Prostate gland (tissue), 2 donors: ENCODE measurements at regions not wholly inside any gene's neighbourhood (a gene's known extent, or its start where the extent isn't known, plus 50 kb on each side); places are given as distances from the start of the nearest gene placed in this dataset.

Experiments used
- DNase-seq: peaks from one replicate; pipeline ENCODE4 v3.0.0-alpha.2; 2019; ENCODE audit warnings: low spot score
- H3K27ac ChIP-seq, 2 donors: fragments of 200-600 bp; sonication (generic); 2 replicates each; pipeline ENCODE4 v1.5.1; 2017 to 2019
- H3K27me3 ChIP-seq: fragments of 200-600 bp; sonication (generic); replicated peaks from 2 replicates; pipeline ENCODE4 v1.5.1; 2019; ENCODE audit not compliant: insufficient read depth
- H3K36me3 ChIP-seq, 2 donors: fragments of 200-600 bp; sonication (generic); 1 replicate in 1 of 2; 2 replicates in 1 of 2; pipeline versions ENCODE4 v1.5.1 to v1.8.1; 2017 to 2019
- H3K4me1 ChIP-seq: fragments of 200-600 bp; sonication (generic); replicated peaks from 2 replicates; pipeline ENCODE4 v1.5.1; 2019
- H3K4me3 ChIP-seq, 2 donors: fragments of 200-600 bp; sonication (generic); 2 replicates each; pipeline ENCODE4 v1.5.1; 2017 to 2019
- H3K9me3 ChIP-seq: fragments of 200-600 bp; sonication (generic); 2 replicates; pipeline ENCODE4 v1.5.1; 2017
- POLR2A ChIP-seq: fragments of 450-650 bp; IDR thresholded peaks from one replicate; pipeline ENCODE4 v1.6.1; 2016; ENCODE audit warnings: antibody characterized with exemption, mild to moderate bottlenecking
- POLR2AphosphoS5 ChIP-seq: sonication (generic); formaldehyde crosslinking; IDR thresholded peaks from one replicate; pipeline ENCODE4 v1.6.1; 2017; ENCODE audit warnings: antibody characterized with exemption
- WGBS: methylation state at CpG from one replicate; pipeline ENCODE4 v1.1.5; 2018; 5-methylcytosine and 5-hydroxymethylcytosine counted together
- intact Hi-C: fragments of 100-400 bp; cut with DNase I; formaldehyde crosslinking; loops from one replicate; pipeline ENCODE4 v1.14.2; 2022
- TF ChIP-seq, protein P1 (sequence below), 4 experiments: fragments of 200-600 bp in 2 of 4; fragments of 450-650 bp in 2 of 4; sonication (generic) in 2 of 4; IDR thresholded peaks; 1 replicate in 3 of 4; 2 replicates in 1 of 4; pipeline ENCODE4 v1.5.1; 2016 to 2019; ENCODE audit warnings: antibody characterized with exemption in 4 of 4, mild to moderate bottlenecking in 2 of 4, moderate library complexity in 2 of 4

DNA sequence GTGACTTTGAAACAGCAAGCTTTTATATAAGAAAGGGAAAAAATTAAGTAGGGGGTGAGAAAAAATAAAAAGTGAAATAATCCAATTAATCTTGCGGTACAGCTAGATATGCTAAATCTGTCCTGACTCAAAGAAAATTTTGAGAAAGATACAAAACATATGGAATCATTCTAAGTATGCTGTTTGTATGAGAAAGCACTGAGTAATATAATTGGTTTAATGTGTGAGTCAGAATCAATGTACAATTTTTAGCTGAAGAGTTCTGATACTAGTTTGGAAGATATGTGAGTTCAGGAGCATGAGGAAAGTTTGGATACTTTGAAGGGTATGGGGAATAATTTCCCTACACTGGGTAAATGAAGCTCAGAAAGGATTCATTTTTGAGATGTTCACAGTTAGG is 190.9 kb upstream of the RASSF8 start:
- Histone ChIP-seq H3K4me1 (no peaks in the 10 kb centered on the region), H3K9me3 (no peaks in the 10 kb centered on the region), H3K4me3 (no peak overlapping the region), H3K27me3 (no peaks in the 10 kb centered on the region), H3K27ac (no peak overlapping the region), H3K36me3 (no peaks in the 10 kb centered on the region)
- intact Hi-C loops = no loop called here
- no peak for TF ChIP-seq POLR2AphosphoS5
- TF ChIP-seq, protein P1, sequence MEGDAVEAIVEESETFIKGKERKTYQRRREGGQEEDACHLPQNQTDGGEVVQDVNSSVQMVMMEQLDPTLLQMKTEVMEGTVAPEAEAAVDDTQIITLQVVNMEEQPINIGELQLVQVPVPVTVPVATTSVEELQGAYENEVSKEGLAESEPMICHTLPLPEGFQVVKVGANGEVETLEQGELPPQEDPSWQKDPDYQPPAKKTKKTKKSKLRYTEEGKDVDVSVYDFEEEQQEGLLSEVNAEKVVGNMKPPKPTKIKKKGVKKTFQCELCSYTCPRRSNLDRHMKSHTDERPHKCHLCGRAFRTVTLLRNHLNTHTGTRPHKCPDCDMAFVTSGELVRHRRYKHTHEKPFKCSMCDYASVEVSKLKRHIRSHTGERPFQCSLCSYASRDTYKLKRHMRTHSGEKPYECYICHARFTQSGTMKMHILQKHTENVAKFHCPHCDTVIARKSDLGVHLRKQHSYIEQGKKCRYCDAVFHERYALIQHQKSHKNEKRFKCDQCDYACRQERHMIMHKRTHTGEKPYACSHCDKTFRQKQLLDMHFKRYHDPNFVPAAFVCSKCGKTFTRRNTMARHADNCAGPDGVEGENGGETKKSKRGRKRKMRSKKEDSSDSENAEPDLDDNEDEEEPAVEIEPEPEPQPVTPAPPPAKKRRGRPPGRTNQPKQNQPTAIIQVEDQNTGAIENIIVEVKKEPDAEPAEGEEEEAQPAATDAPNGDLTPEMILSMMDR (IDR thresholded peaks at IDR 0.05) = no peak
- TF ChIP-seq POLR2A = no peak
- WGBS = 97% methylated on average over 1 of the region's 1 CpG
- DNase-seq = no peak

DNA sequence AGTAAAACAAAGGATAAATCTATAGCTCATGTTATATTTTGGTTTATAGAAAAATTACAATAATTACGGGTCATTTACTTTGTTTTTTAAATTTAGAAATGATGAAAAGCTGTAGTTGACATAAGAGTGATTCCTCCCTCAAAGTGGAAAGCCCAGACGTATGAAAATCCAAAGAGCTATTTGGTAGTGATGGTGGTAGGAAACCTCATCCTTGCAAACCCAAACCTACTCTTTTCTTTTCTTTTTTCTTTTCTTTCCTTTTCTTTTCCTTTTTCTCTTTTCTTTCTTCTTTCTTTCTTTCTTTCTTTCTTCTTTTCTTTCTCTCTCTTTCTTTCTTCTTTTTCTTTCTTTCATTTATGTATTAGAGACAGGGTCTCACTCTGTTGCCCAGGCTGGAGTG is 190.3 kb upstream of the RASSF8 start:
- 90% methylated on average over 2 of the region's 2 CpGs for WGBS
- no peak overlapping the region for H3K27ac ChIP-seq
- H3K4me1 ChIP-seq = no peaks in the 10 kb centered on the region
- no peaks in the 10 kb centered on the region for H3K9me3 ChIP-seq
- no peak overlapping the region for H3K4me3 ChIP-seq
- no peaks in the 10 kb centered on the region for H3K27me3 ChIP-seq
- no peak for DNase-seq
- intact Hi-C loops = no loop called here
- no peaks in the 10 kb centered on the region for H3K36me3 ChIP-seq
- no peak for TF ChIP-seq POLR2AphosphoS5
- TF ChIP-seq, protein P1 (IDR thresholded peaks at IDR 0.05) = no peak
- no peak for TF ChIP-seq POLR2A

DNA sequence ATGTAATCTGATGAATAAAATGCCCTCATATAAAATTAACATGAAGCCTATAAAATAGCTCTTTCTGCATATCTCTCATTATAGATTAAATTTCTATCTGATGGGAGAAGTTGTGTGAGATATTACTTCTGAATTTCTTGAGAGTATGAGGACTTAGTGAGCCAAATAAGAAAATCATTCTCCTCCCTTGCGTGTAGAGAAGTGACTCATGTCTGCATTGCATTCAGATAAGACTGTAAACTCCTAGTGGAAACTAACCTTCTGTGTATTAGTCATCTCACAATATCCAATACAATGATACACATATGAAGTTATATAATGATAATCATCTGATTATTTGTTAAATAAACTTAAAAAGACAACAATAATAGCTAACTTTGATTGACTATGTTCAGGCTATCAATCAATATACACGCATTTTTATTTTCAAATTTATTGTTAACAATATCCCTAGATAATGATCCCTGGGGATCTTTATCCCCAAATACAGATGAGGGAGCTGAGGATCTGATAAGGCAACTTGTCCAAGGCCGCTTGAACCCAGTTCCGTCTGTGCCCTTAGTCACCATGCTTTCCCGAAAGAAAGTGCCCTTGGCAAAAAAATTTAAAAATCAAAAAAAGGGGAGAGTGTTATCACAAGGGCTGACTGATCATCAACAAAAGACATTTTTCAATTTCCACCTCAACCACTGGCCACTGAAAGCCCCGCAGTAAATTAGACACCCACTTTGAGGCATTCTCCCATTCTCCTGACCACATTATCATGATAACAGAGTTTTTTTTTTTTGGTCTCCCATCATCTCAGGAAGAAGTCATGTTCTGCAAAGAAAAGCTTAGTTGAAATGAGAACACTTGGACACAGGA is 189.2 kb upstream of the RASSF8 start:
- TF ChIP-seq, protein P1 (IDR thresholded peaks at IDR 0.05) = no peak
- TF ChIP-seq POLR2AphosphoS5 = no peak
- TF ChIP-seq POLR2A = no peak
- Histone ChIP-seq H3K9me3 (no peaks in the 10 kb centered on the region), H3K27me3 (no peaks in the 10 kb centered on the region), H3K27ac (no peak overlapping the region), H3K36me3 (no peaks in the 10 kb centered on the region), H3K4me1 (no peaks in the 10 kb centered on the region), H3K4me3 (no peak overlapping the region)
- intact Hi-C loops = no loop called here
- DNase-seq = no peak
- 81% methylated on average over 6 of the region's 6 CpGs for WGBS

DNA sequence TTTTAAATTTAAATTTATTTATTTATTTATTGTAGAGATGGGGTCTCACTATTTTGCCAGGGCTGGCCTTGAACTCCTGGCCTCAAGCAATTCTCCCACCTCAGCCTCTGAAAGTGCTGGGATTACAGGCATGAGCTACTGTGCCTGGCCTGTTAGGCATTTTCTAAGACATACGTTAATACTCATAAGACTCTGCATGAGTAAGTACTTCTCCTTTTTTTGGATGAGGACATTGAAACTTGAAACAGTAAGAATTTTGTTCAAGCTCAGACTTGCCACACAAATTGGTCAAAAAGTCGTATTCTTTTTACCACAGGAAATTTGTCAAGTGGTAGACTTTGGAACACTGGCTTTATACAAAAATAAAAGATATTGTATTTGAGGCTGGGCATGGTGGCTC is 187.4 kb upstream of the RASSF8 start:
- Histone ChIP-seq H3K27ac (no peak overlapping the region), H3K9me3 (no peaks in the 10 kb centered on the region), H3K27me3 (no peaks in the 10 kb centered on the region), H3K4me3 (no peak overlapping the region), H3K4me1 (no peaks in the 10 kb centered on the region), H3K36me3 (no peaks in the 10 kb centered on the region)
- 24% methylated on average over 2 of the region's 2 CpGs for WGBS
- intact Hi-C loops = no loop called here
- TF ChIP-seq, protein P1 (IDR thresholded peaks at IDR 0.05) = no peak
- TF ChIP-seq POLR2A (no peak), POLR2AphosphoS5 (no peak)
- DNase-seq = no peak

DNA sequence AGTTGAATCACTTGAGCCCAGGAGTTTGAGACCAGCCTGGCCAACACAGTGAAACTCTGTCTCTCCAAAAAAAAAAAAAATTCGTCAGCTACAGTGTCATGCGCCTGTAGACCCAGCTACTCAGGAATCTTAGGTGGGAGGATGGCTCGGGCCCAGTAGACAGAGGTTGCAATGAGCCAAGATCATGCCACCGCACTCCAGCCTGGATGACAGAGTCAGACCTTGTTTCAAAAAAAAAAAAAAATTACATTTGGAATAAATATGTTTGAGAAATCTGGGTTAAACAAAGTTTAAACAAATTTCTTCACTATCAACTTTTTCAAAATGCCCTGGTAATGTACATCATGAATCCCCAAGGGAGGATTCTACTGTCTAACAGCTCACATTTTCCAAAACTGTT is 187.0 kb upstream of the RASSF8 start:
- Histone ChIP-seq H3K4me3 (no peak overlapping the region), H3K36me3 (no peaks in the 10 kb centered on the region), H3K27ac (no peak overlapping the region), H3K9me3 (no peaks in the 10 kb centered on the region), H3K4me1 (no peaks in the 10 kb centered on the region), H3K27me3 (no peaks in the 10 kb centered on the region)
- TF ChIP-seq POLR2A = no peak
- no peak for TF ChIP-seq POLR2AphosphoS5
- TF ChIP-seq, protein P1 (IDR thresholded peaks at IDR 0.05) = no peak
- intact Hi-C loops = no loop called here
- 87% methylated on average over 4 of the region's 4 CpGs for WGBS
- DNase-seq = no peak
